Natural killer cell (primary cell): ENCODE measurements at regions not wholly inside any gene's neighbourhood (a gene's known extent, or its start where the extent isn't known, plus 50 kb on each side); places are given as distances from the start of the nearest gene placed in this dataset.
"Not testable (repeated sequence)": the region's sequence is repeated elsewhere in the genome, so short reads cannot be mapped to it uniquely, and the experiment has no call there.

Experiments
- ATAC-seq, 3 donors: fragments of 150-1000 bp in 2 of 3; fragments of 200-7000 bp in 1 of 3; cut with Tn5 transposase; 1 replicate in 1 of 3; 2 replicates in 2 of 3; pipeline ENCODE4 v1.10.0; 2021; ENCODE audit warnings: mild to moderate bottlenecking in 2 of 3, moderate library complexity in 2 of 3
- DNase-seq, 2 donors: peaks; one replicate each; pipeline versions ENCODE4 v3.0.0 to v3.0.0-alpha.2; 2013 to 2021; ENCODE audit warnings: mixed read lengths in 1 of 2
- H3K27ac ChIP-seq: one replicate; pipeline ENCODE4 v1.5.1; 2013; ENCODE audit warnings: mild to moderate bottlenecking, low read length
- H3K27me3 ChIP-seq: one replicate; pipeline ENCODE4 v1.6.1; 2013; ENCODE audit warnings: low read length; ENCODE audit not compliant: control insufficient read depth, insufficient read depth
- H3K36me3 ChIP-seq: one replicate; pipeline ENCODE4 v1.6.1; 2013; ENCODE audit warnings: low read length; ENCODE audit not compliant: control insufficient read depth, insufficient read depth
- H3K4me1 ChIP-seq: one replicate; pipeline ENCODE4 v1.6.1; 2013; ENCODE audit warnings: low read length; ENCODE audit not compliant: control insufficient read depth, insufficient read depth
- H3K4me3 ChIP-seq: one replicate; pipeline ENCODE4 v1.5.1; 2013; ENCODE audit warnings: low read length
- H3K9me3 ChIP-seq: one replicate; pipeline ENCODE4 v1.6.1; 2013; ENCODE audit warnings: low read length; ENCODE audit not compliant: control insufficient read depth, insufficient read depth
- H3K27ac Mint-ChIP-seq, 2 donors: one replicate each; pipeline ENCODE4 v1.8.0; 2022; ENCODE audit warnings: mild to moderate bottlenecking in 2 of 2, mixed read lengths in 2 of 2, moderate library complexity in 1 of 2
- H3K27me3 Mint-ChIP-seq, 2 donors: one replicate each; pipeline ENCODE4 v1.8.0; 2022; ENCODE audit warnings: low read depth in 2 of 2, mixed read lengths in 2 of 2
- H3K36me3 Mint-ChIP-seq: one replicate; pipeline ENCODE4 v1.8.0; 2022; ENCODE audit warnings: mixed read lengths
- H3K4me1 Mint-ChIP-seq, 2 donors: one replicate each; pipeline ENCODE4 v1.8.0; 2022; ENCODE audit warnings: mixed read lengths in 2 of 2
- H3K4me3 Mint-ChIP-seq: one replicate; pipeline ENCODE4 v1.8.0; 2022; ENCODE audit warnings: mild to moderate bottlenecking, moderate library complexity, mixed read lengths
- H3K9me3 Mint-ChIP-seq, 2 donors: one replicate each; pipeline ENCODE4 v1.8.0; 2022; ENCODE audit warnings: mixed read lengths in 2 of 2
- WGBS: methylation state at CpG from one replicate; pipeline ENCODE4 v1.1.7; 2013; ENCODE audit warnings: missing lambda C conversion rate; ENCODE audit not compliant: insufficient coverage; 5-methylcytosine and 5-hydroxymethylcytosine counted together
- intact Hi-C: fragments of 100-400 bp; cut with micrococcal nuclease; formaldehyde crosslinking; loops from one replicate; pipeline ENCODE4 v1.14.2; 2022
- TF ChIP-seq, protein P1 (sequence below): fragments of 200-600 bp; IDR thresholded peaks from one replicate; pipeline ENCODE4 v1.8.0; 2022; ENCODE audit warnings: antibody characterized with exemption

DNA sequence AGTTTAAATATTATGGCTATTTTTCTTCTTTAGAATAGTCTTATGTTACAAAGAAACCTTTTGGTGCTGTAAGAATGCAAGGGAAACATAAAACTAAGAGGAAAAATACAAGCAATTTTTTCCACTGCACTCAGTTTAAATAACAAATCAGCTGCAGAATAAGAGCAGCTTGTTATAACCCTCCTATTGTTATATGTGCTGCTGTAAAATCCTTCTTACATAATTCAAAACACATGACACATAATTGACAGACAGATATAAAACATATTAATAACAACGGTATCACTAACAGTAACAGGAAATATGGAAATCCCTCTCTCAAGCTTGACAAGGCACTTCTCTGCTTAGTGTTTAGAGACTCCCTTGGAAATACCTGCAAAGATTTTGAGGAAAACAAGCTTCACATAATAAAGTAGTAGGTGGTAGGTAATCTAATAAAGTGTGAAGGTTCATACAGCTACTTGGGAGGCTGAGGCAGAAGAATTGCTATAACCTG, 385.3 kb upstream of the HS3ST1 start:
- Mint-ChIP-seq H3K4me1 (no peaks in the 10 kb centered on the region), H3K4me3 (no peak overlapping the region), H3K36me3 (no peaks in the 10 kb centered on the region), H3K27me3 (no peaks in the 10 kb centered on the region), H3K9me3 (peaks cover 0 to 4% of the 10 kb centered on the region in 2 donors), H3K27ac (no peak overlapping the region)
- TF ChIP-seq, protein P1, sequence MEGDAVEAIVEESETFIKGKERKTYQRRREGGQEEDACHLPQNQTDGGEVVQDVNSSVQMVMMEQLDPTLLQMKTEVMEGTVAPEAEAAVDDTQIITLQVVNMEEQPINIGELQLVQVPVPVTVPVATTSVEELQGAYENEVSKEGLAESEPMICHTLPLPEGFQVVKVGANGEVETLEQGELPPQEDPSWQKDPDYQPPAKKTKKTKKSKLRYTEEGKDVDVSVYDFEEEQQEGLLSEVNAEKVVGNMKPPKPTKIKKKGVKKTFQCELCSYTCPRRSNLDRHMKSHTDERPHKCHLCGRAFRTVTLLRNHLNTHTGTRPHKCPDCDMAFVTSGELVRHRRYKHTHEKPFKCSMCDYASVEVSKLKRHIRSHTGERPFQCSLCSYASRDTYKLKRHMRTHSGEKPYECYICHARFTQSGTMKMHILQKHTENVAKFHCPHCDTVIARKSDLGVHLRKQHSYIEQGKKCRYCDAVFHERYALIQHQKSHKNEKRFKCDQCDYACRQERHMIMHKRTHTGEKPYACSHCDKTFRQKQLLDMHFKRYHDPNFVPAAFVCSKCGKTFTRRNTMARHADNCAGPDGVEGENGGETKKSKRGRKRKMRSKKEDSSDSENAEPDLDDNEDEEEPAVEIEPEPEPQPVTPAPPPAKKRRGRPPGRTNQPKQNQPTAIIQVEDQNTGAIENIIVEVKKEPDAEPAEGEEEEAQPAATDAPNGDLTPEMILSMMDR = no peak
- no peaks in the 10 kb centered on the region for H3K9me3 ChIP-seq
- DNase-seq = no peak
- no peaks in the 10 kb centered on the region for H3K36me3 ChIP-seq
- intact Hi-C loops = no loop called here
- no peaks in the 10 kb centered on the region for H3K4me1 ChIP-seq
- no peak overlapping the region for H3K27ac ChIP-seq
- no peaks in the 10 kb centered on the region for H3K27me3 ChIP-seq
- no peak overlapping the region for H3K4me3 ChIP-seq
- ATAC-seq = no peak
- no CpG with 5 or more reads among the region's 1 CpG for WGBS

DNA sequence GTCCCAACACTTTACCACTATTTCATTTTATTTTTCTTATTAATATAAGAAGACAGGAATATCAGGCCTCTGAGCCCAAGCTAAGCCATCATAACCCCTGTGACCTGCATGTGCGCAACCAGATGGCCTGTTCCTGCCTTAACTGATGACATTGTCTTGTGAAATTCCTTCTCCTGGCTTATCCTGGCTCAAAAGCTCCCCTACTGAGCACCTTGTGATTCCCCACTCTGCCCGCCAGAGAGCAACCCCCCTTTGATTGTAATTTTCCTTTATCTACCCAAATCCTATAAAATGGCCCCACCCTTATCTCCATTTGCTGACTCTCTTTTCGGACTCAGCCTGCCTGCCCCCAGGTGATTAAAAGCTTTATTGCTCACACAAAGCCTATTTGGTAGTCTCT, 382.8 kb upstream of the HS3ST1 start:
- intact Hi-C loops, H3K27me3 ChIP-seq, H3K36me3 ChIP-seq, ATAC-seq, H3K9me3 Mint-ChIP-seq, H3K4me1 Mint-ChIP-seq, H3K4me1 ChIP-seq, H3K27ac Mint-ChIP-seq, H3K27ac ChIP-seq, H3K36me3 Mint-ChIP-seq, H3K4me3 ChIP-seq, H3K27me3 Mint-ChIP-seq, DNase-seq, H3K4me3 Mint-ChIP-seq, H3K9me3 ChIP-seq: not testable (repeated sequence)
- 100% methylated on average over 2 of the region's 3 CpGs for WGBS

DNA sequence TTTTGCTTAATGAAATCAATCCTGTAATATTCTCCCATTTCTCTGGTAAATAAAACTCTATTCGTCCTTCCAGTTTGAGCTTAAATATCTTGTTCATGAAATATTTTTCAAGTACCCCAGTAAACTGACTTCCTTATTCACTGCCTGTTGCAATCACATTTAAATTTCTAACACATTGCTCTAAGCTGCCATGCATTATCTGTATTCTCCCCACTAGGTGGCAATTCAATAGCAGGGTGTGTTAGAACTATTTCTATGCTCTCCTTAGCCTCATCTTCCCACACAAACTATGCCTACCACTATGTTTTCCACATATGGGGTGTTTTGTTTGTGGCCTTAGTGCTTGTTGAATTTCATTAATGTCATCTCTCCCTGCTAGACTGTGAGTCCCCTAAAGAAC, 377.1 kb upstream of the HS3ST1 start:
- DNase-seq (no peak), ATAC-seq (no peak)
- no peaks in the 10 kb centered on the region for H3K4me1 Mint-ChIP-seq
- intact Hi-C loops = no loop called here
- H3K36me3 Mint-ChIP-seq = no peaks in the 10 kb centered on the region
- H3K4me3 Mint-ChIP-seq = no peak overlapping the region
- H3K27ac Mint-ChIP-seq = no peak overlapping the region
- TF ChIP-seq, protein P1 = no peak
- Histone ChIP-seq H3K36me3 (no peaks in the 10 kb centered on the region), H3K9me3 (no peaks in the 10 kb centered on the region), H3K27me3 (no peaks in the 10 kb centered on the region), H3K27ac (no peak overlapping the region), H3K4me3 (no peak overlapping the region), H3K4me1 (no peaks in the 10 kb centered on the region)
- WGBS = 9% methylated on average over 1 of the region's 1 CpG
- no peaks in the 10 kb centered on the region for H3K27me3 Mint-ChIP-seq
- H3K9me3 Mint-ChIP-seq = peaks cover 0 to 3% of the 10 kb centered on the region in 2 donors

DNA sequence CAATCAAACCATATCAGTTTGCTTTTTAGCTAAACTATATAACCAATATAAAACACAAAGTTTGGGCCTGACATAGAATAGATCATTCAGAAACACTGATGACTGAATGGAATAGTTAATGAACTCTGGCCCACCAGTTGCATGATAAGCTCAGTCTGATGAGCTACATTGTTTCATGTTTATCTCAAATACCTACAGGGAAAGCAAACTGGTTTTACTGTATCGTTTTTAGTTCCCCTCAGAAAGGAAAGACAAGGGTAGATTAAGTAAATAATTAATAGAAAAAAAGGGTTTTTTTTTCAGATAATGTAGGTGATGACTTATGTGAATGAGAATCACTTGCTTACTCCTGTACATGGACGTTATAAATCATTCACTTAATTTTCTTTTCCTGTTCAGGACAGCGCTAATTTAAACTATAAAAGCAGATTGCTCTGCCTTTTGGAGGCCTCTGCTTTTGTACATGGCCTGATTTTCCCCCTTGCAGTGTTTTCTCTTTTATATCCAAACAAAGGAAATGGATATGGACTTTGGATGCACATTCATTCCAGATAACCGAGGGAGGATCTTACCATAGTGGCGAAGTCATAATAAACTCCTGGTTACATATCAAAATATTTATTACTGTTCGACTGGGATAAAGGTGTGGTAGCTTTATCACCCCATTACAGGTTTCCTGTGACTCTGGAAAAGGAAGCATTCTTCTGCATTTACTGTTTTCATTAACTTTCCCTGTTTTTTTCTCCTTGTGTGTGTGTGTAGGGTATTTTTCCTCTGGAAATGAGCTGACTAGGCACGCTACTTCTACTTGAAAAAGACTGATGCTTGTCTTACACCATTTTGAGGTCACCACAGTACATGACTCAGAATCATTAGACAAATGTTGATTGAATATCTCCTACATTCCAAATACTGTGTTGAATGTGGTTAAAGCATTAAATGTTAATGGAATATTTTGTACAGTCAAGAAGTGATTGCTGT, 373.1 kb upstream of the HS3ST1 start:
- no peak overlapping the region for H3K4me3 ChIP-seq
- no peak for DNase-seq
- H3K36me3 Mint-ChIP-seq = no peaks in the 10 kb centered on the region
- no peak overlapping the region for H3K4me3 Mint-ChIP-seq
- no peaks in the 10 kb centered on the region for H3K4me1 ChIP-seq
- H3K27me3 Mint-ChIP-seq = no peaks in the 10 kb centered on the region
- no peaks in the 10 kb centered on the region for H3K4me1 Mint-ChIP-seq
- TF ChIP-seq, protein P1 = no peak
- H3K27ac ChIP-seq = no peak overlapping the region
- ATAC-seq = no peak
- no peaks in the 10 kb centered on the region for H3K36me3 ChIP-seq
- intact Hi-C loops = no loop called here
- H3K27ac Mint-ChIP-seq = no peak overlapping the region
- H3K27me3 ChIP-seq = no peaks in the 10 kb centered on the region
- H3K9me3 Mint-ChIP-seq = peaks cover 0 to 4% of the 10 kb centered on the region in 2 donors
- H3K9me3 ChIP-seq = no peaks in the 10 kb centered on the region
- WGBS = 28% methylated on average over 3 of the region's 7 CpGs
